ENCODE measurements at regions not wholly inside any gene's neighbourhood (a gene's known extent, or its start where the extent isn't known, plus 50 kb on each side); places are given as distances from the start of the nearest gene placed in this dataset.

- Histone ChIP-seq H3K9me3 (ENCODE audit: control insufficient read depth, insufficient read depth, low read length) (no peaks in the 10 kb centered on the region), H3K36me3 (ENCODE audit: control insufficient read depth, insufficient read depth, low read length) (no peaks in the 10 kb centered on the region), H3K4me3 (ENCODE audit: low read depth, low read length) (no peak overlapping the region), H3K9ac (ENCODE audit: low read depth, low read length) (no peak overlapping the region), H3K27me3 (ENCODE audit: control insufficient read depth, insufficient read depth, low read length) (peaks cover 15% of the 10 kb centered on the region), H3K4me1 (ENCODE audit: control insufficient read depth, insufficient read depth, low read length) (no peaks in the 10 kb centered on the region)
These were observed 223.7 kb downstream of the ACKR3 start for GRCh38 chr2:236793023-236794011.

DNA sequence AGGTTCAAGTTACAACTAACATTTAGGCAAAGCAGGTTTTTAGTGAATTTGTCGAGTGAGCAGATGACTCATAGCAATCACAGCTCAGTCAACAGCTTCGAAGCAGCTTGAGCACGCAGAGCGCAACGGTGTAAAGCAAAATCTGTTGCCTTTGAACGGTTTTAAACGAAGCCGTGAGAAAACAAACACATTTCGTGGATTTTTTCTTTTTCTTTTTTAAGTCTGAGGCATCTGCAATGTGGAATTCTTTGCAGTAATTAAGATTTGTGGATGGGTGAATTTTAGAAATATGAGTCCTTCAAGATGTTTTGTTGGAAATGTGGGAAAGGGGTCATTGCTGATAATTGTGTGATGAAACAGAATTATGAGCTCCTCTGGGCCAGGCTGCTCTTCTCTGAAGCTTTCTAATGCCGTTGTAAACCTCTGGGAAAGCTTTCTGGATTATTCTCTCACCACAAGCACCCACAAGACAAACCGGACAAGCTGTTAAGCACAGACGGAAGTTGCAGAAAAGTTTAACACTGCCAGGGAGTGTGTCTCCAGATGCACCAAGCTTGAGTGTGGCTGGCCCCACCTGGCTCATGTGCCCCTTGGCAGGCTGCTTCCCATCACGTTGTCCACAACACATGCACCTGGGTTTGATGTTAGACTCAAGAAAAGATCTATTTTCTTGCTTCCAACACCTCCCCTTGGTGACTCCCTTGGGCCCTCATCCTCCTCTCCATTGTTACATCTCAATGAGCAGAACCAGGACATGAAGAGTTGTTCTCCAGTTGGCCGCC lies 224.7 kb downstream of the ACKR3 start:
- H3K9me3 ChIP-seq (ENCODE audit: control insufficient read depth, insufficient read depth, low read length) = no peaks in the 10 kb centered on the region
- H3K4me1 ChIP-seq (ENCODE audit: control insufficient read depth, insufficient read depth, low read length) = no peaks in the 10 kb centered on the region
- no peaks in the 10 kb centered on the region for H3K36me3 ChIP-seq (ENCODE audit: control insufficient read depth, insufficient read depth, low read length)
- H3K4me3 ChIP-seq (ENCODE audit: low read depth, low read length) = no peak overlapping the region
- H3K27me3 ChIP-seq (ENCODE audit: control insufficient read depth, insufficient read depth, low read length) = peaks cover 15% of the 10 kb centered on the region
- no peak overlapping the region for H3K9ac ChIP-seq (ENCODE audit: low read depth, low read length)

DNA sequence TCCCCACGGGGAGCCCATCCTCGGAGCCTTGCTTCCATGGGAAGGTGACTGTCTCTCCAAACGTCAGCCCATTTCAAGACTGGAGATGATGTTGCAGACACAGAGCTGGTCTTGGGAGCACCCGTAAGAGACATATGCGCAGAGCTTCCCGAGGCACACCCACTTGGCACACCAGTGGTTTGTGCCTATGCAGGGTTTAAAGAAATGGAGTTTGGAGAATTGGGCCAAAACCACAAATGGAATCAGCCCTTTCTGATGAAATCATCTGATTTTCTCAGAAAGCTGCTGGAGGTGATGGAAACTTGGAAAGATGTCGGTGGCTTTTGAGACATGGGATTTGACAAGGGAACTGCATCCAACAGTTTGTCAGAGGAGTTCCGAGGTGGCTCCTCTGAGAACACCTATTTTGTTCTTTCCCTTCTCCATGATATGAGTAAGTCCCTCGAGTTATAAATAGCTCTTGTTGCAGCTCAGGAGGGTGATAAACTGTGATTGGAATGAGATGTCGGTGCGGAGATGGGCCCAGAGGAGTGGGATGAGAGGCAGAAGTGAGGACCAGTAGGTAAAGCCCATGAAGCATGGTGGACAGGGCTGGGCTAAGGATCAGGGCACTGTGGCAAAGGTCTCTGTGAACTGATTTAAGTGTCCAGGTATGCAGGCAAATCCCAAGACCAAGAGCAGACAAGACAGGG lies 225.7 kb downstream of the ACKR3 start:
- Histone ChIP-seq H3K9me3 (ENCODE audit: control insufficient read depth, insufficient read depth, low read length) (no peaks in the 10 kb centered on the region), H3K27me3 (ENCODE audit: control insufficient read depth, insufficient read depth, low read length) (peaks cover 15% of the 10 kb centered on the region), H3K36me3 (ENCODE audit: control insufficient read depth, insufficient read depth, low read length) (no peaks in the 10 kb centered on the region), H3K4me1 (ENCODE audit: control insufficient read depth, insufficient read depth, low read length) (no peaks in the 10 kb centered on the region), H3K9ac (ENCODE audit: low read depth, low read length) (no peak overlapping the region), H3K4me3 (ENCODE audit: low read depth, low read length) (no peak overlapping the region)

GRCh38 chr2:236795861-236796219 lies 226.2 kb downstream of the ACKR3 start:
- Histone ChIP-seq H3K9me3 (ENCODE audit: control insufficient read depth, insufficient read depth, low read length) (no peaks in the 10 kb centered on the region), H3K36me3 (ENCODE audit: control insufficient read depth, insufficient read depth, low read length) (no peaks in the 10 kb centered on the region), H3K9ac (ENCODE audit: low read depth, low read length) (no peak overlapping the region), H3K4me3 (ENCODE audit: low read depth, low read length) (no peak overlapping the region), H3K4me1 (ENCODE audit: control insufficient read depth, insufficient read depth, low read length) (no peaks in the 10 kb centered on the region), H3K27me3 (ENCODE audit: control insufficient read depth, insufficient read depth, low read length) (peaks cover 15% of the 10 kb centered on the region)

DNA sequence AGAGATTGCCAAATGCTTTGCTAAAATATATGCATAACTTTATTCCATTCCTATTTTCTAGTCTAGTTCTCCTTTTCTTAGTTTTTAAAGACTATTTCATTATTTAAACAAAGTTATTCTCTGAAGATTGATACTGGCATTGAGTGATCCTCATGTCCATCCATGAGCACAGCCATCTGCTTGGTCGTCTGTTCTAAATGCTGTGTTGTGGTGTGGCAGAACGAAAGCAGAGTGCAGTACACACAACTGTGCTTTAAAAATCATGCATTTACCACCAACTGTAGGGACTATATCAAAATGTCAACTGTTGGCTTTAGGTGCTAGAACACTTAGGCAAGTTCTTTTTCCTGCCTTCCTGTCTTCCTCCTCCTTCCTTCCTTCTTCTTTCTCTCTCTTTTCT lies 226.6 kb downstream of the ACKR3 start:
- no peak overlapping the region for H3K9ac ChIP-seq (ENCODE audit: low read depth, low read length)
- no peak overlapping the region for H3K4me3 ChIP-seq (ENCODE audit: low read depth, low read length)
- no peaks in the 10 kb centered on the region for H3K9me3 ChIP-seq (ENCODE audit: control insufficient read depth, insufficient read depth, low read length)
- H3K36me3 ChIP-seq (ENCODE audit: control insufficient read depth, insufficient read depth, low read length) = no peaks in the 10 kb centered on the region
- no peaks in the 10 kb centered on the region for H3K4me1 ChIP-seq (ENCODE audit: control insufficient read depth, insufficient read depth, low read length)
- H3K27me3 ChIP-seq (ENCODE audit: control insufficient read depth, insufficient read depth, low read length) = peaks cover 15% of the 10 kb centered on the region

DNA sequence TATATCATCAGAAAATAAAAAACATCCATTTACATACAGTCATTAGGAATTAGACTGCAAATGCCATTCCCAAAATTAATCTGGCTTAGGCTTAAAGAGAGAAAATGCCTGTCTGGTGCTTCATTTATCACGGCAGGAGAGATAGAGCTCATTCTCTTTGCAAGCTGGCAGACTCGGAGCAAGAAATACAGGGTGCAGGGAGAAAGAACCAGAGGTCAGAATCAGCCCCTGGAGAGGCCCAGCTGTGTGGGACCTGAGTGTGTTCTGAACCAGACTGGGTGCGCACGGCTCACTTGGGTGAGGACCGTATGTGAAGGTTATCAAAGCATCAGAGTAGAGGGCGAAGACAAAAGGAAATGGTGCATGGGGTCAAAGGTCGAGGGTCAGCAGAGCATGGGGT lies 227.8 kb downstream of the ACKR3 start:
- Histone ChIP-seq H3K9me3 (ENCODE audit: control insufficient read depth, insufficient read depth, low read length) (no peaks in the 10 kb centered on the region), H3K9ac (ENCODE audit: low read depth, low read length) (no peak overlapping the region), H3K4me3 (ENCODE audit: low read depth, low read length) (no peak overlapping the region), H3K27me3 (ENCODE audit: control insufficient read depth, insufficient read depth, low read length) (peaks cover 14% of the 10 kb centered on the region), H3K4me1 (ENCODE audit: control insufficient read depth, insufficient read depth, low read length) (no peaks in the 10 kb centered on the region), H3K36me3 (ENCODE audit: control insufficient read depth, insufficient read depth, low read length) (no peaks in the 10 kb centered on the region)

- no peak overlapping the region for H3K9ac ChIP-seq (ENCODE audit: low read depth, low read length)
- peaks cover 12% of the 10 kb centered on the region for H3K27me3 ChIP-seq (ENCODE audit: control insufficient read depth, insufficient read depth, low read length)
- H3K4me1 ChIP-seq (ENCODE audit: control insufficient read depth, insufficient read depth, low read length) = no peaks in the 10 kb centered on the region
- no peaks in the 10 kb centered on the region for H3K36me3 ChIP-seq (ENCODE audit: control insufficient read depth, insufficient read depth, low read length)
- H3K4me3 ChIP-seq (ENCODE audit: low read depth, low read length) = no peak overlapping the region
- H3K9me3 ChIP-seq (ENCODE audit: control insufficient read depth, insufficient read depth, low read length) = no peaks in the 10 kb centered on the region
These were observed 228.9 kb downstream of the ACKR3 start for GRCh38 chr2:236798491-236798890.

GRCh38 chr2:236799391-236800026 lies 229.9 kb downstream of the ACKR3 start:
- Histone ChIP-seq H3K9ac (ENCODE audit: low read depth, low read length) (no peak overlapping the region), H3K4me3 (ENCODE audit: low read depth, low read length) (no peak overlapping the region), H3K4me1 (ENCODE audit: control insufficient read depth, insufficient read depth, low read length) (peaks cover 3% of the 10 kb centered on the region), H3K9me3 (ENCODE audit: control insufficient read depth, insufficient read depth, low read length) (no peaks in the 10 kb centered on the region), H3K36me3 (ENCODE audit: control insufficient read depth, insufficient read depth, low read length) (no peaks in the 10 kb centered on the region), H3K27me3 (ENCODE audit: control insufficient read depth, insufficient read depth, low read length) (peaks cover 10% of the 10 kb centered on the region)

DNA sequence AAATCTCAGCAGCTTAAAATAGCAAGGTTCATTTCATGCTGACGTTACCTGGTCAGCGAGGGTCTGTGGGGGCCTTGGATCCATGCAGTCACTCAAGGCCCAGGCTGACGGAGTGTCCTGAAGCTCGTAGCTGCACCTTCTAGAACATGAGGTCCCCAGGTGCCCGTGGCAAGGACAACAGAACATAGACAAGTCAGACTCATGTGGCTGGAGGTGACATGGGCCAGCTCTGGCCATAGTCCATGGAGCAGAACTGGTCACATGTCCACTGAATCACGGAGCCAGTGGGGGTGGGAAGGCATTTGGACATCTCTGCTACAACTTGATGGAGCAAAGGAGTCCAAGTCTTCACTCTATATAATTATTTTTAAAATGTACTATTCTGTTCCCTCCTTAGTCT lies 233.2 kb downstream of the ACKR3 start:
- no peak overlapping the region for H3K4me3 ChIP-seq (ENCODE audit: low read depth, low read length)
- no peaks in the 10 kb centered on the region for H3K9me3 ChIP-seq (ENCODE audit: control insufficient read depth, insufficient read depth, low read length)
- H3K36me3 ChIP-seq (ENCODE audit: control insufficient read depth, insufficient read depth, low read length) = no peaks in the 10 kb centered on the region
- no peak overlapping the region for H3K9ac ChIP-seq (ENCODE audit: low read depth, low read length)
- H3K27me3 ChIP-seq (ENCODE audit: control insufficient read depth, insufficient read depth, low read length) = no peaks in the 10 kb centered on the region
- H3K4me1 ChIP-seq (ENCODE audit: control insufficient read depth, insufficient read depth, low read length) = peaks cover 3% of the 10 kb centered on the region

- Histone ChIP-seq H3K36me3 (ENCODE audit: control insufficient read depth, insufficient read depth, low read length) (no peaks in the 10 kb centered on the region), H3K27me3 (ENCODE audit: control insufficient read depth, insufficient read depth, low read length) (no peaks in the 10 kb centered on the region), H3K9me3 (ENCODE audit: control insufficient read depth, insufficient read depth, low read length) (no peaks in the 10 kb centered on the region), H3K4me3 (ENCODE audit: low read depth, low read length) (no peak overlapping the region), H3K4me1 (ENCODE audit: control insufficient read depth, insufficient read depth, low read length) (peaks cover 3% of the 10 kb centered on the region), H3K9ac (ENCODE audit: low read depth, low read length) (no peak overlapping the region)
These were observed 234.0 kb downstream of the ACKR3 start for GRCh38 chr2:236803621-236804020.

- peaks cover 3% of the 10 kb centered on the region for H3K4me1 ChIP-seq (ENCODE audit: control insufficient read depth, insufficient read depth, low read length)
- no peak overlapping the region for H3K4me3 ChIP-seq (ENCODE audit: low read depth, low read length)
- no peaks in the 10 kb centered on the region for H3K27me3 ChIP-seq (ENCODE audit: control insufficient read depth, insufficient read depth, low read length)
- no peak overlapping the region for H3K9ac ChIP-seq (ENCODE audit: low read depth, low read length)
- no peaks in the 10 kb centered on the region for H3K36me3 ChIP-seq (ENCODE audit: control insufficient read depth, insufficient read depth, low read length)
- peaks cover 6% of the 10 kb centered on the region for H3K9me3 ChIP-seq (ENCODE audit: control insufficient read depth, insufficient read depth, low read length)
These were observed 236.3 kb downstream of the ACKR3 start for GRCh38 chr2:236805800-236806531.
